Right lung (tissue), 2 donors: ENCODE measurements at regions not wholly inside any gene's neighbourhood (a gene's known extent, or its start where the extent isn't known, plus 50 kb on each side); places are given as distances from the start of the nearest gene placed in this dataset.

Experiments
- DNase-seq, 2 donors: peaks; one replicate each; pipeline ENCODE4 v3.0.0-alpha.2; 2013

GRCh38 chr7:131616487-131617200 lies 60.2 kb upstream of the PODXL start:
- no peak for DNase-seq

GRCh38 chr7:131613909-131614308 lies 57.5 kb upstream of the PODXL start:
- no peak for DNase-seq

GRCh38 chr7:131610007-131610406 lies 53.6 kb upstream of the PODXL start:
- no peak for DNase-seq

GRCh38 chr7:131608116-131608500 lies 51.7 kb upstream of the PODXL start:
- DNase-seq, result no peak

- DNase-seq, result no peak
Observed at GRCh38 chr7:131607291-131608115, 51.1 kb upstream of the PODXL start.

- no peak for DNase-seq
Observed at GRCh38 chr7:131606346-131607290, 50.2 kb upstream of the PODXL start.
